ENCODE measurements at regions not wholly inside any gene's neighbourhood (a gene's known extent, or its start where the extent isn't known, plus 50 kb on each side); places are given as distances from the start of the nearest gene placed in this dataset.

DNA sequence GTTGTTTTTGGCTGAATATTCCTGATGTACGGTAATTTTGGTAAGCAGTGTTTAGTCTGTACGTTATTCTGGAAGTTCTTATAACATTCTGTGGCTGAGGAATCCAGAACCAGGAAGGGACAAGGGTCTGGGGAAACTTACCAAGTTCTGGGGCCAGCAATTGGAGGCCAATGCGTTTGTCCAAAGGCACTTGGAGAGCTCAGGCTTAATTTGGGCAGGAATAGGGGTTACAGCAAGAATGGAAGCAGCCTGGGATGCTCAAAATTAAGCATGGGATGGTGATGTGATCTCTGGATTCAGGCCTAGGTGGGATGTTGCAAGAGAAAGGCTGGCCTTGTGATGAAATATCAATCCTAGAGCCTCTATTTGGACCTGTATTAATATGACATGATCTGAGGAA lies 235.2 kb upstream of the NOX3 start:
- no peak for DNase-seq (ENCODE audit: low spot score)
- no peak overlapping the region for H3K27ac Mint-ChIP-seq
- H3K9me3 Mint-ChIP-seq, result no peaks in the 10 kb centered on the region
- no peak overlapping the region for H3K4me3 Mint-ChIP-seq (ENCODE audit: low read depth)
- no peaks in the 10 kb centered on the region for H3K4me1 Mint-ChIP-seq (ENCODE audit: low read depth)
- H3K27me3 Mint-ChIP-seq (ENCODE audit: low read depth), result no peaks in the 10 kb centered on the region
- intact Hi-C loops (cut with micrococcal nuclease), result no loop called here
- H3K36me3 Mint-ChIP-seq (ENCODE audit: low read depth), result no peaks in the 10 kb centered on the region

DNA sequence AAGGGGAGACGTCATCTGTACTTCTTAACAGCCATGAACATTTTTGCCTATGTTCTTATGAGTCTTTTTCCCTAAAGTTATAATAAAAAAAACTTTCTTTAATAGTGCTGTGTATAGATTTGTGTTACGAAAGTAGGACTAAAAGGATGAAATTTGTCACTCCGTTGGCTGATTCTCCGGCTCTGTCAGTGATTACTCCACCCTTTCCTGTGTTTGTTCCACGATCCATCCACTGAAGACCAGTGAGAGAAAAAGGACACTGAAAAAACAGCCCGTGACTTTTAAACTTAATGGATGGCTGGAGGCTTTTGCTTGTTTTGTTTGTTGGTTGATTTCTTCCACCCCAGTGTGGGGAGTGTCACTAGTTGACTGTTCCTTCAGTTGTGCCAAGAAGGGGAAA lies 232.0 kb upstream of the NOX3 start:
- Mint-ChIP-seq H3K9me3 (no peaks in the 10 kb centered on the region), H3K4me3 (ENCODE audit: low read depth) (no peak overlapping the region), H3K36me3 (ENCODE audit: low read depth) (no peaks in the 10 kb centered on the region), H3K27ac (no peak overlapping the region), H3K4me1 (ENCODE audit: low read depth) (no peaks in the 10 kb centered on the region), H3K27me3 (ENCODE audit: low read depth) (no peaks in the 10 kb centered on the region)
- no peak for DNase-seq (ENCODE audit: low spot score)
- intact Hi-C loops (cut with micrococcal nuclease), result no loop called here

DNA sequence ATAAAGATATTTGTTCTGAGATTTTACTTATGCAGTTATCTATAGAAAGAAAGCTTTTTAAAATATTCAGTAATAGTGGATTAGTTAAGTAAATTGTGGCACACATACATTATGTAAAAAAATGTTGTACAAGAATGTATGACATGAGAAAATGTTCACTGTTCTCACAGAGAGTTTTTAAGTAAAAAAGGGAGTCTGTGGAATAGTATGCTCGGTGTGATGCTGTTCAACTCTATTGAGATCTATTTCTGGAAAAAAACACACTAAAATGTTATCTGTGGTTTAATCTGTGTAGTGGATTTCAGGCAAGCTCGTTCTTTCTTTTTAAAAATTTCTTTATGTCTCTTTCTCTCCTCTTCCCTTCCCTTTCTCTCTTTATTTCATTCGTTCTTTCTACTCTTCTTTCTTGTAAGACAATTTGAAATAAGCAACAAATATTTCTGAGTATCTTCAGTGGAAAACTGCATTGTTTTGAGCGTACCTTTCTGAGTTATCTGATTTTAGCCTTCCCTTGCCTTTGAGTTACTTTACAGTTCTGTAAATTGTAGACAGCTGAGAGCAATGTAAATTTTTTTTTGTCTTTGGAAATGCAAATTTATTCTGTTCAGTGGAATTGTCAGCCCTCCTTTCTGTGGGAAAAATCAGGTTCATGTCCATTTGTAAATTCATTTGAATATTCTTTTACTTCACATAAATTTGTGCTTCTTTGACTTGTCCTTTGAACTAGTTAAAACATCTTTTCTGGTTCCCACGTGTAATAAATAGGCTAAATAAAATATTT lies 229.0 kb upstream of the NOX3 start:
- Mint-ChIP-seq H3K4me1 (ENCODE audit: low read depth) (no peaks in the 10 kb centered on the region), H3K36me3 (ENCODE audit: low read depth) (no peaks in the 10 kb centered on the region), H3K4me3 (ENCODE audit: low read depth) (no peak overlapping the region), H3K27me3 (ENCODE audit: low read depth) (no peaks in the 10 kb centered on the region), H3K9me3 (no peaks in the 10 kb centered on the region), H3K27ac (no peak overlapping the region)
- intact Hi-C loops (cut with micrococcal nuclease), result no loop called here
- DNase-seq (ENCODE audit: low spot score), result no peak

- DNase-seq (ENCODE audit: low spot score), result no peak
- no peaks in the 10 kb centered on the region for H3K36me3 Mint-ChIP-seq (ENCODE audit: low read depth)
- no peak overlapping the region for H3K4me3 Mint-ChIP-seq (ENCODE audit: low read depth)
- H3K4me1 Mint-ChIP-seq (ENCODE audit: low read depth), result no peaks in the 10 kb centered on the region
- intact Hi-C loops (cut with micrococcal nuclease), result loop anchor here (10.0 kb wide), 1 partner anchor 114 kb away; no protein-coding TSS in a partner anchor
- H3K27me3 Mint-ChIP-seq (ENCODE audit: low read depth), result no peaks in the 10 kb centered on the region
- no peak overlapping the region for H3K27ac Mint-ChIP-seq
- no peaks in the 10 kb centered on the region for H3K9me3 Mint-ChIP-seq
These were observed 222.7 kb upstream of the NOX3 start for GRCh38 chr6:155678361-155678760.

DNA sequence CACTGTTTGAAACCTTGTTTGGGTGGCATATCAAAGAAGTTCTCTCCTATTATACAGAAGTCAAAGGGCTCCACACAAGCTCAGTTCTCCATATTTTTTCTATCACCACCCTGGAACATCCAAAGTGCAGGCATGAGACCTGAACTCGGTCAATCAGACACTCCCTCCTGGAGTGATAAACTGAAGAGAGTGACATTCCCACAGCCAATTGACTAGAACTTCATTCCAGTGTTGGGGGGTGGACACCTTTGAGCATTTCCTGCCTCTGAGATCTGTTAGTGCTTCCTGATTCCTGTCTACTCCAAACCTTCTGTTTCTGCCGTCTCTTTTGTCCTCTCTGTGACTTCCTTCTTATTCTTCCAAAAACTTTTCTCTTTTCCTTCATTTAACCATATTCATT lies 220.7 kb upstream of the NOX3 start:
- H3K36me3 Mint-ChIP-seq (ENCODE audit: low read depth), result no peaks in the 10 kb centered on the region
- intact Hi-C loops (cut with micrococcal nuclease), result loop anchor here (10.0 kb wide), 1 partner anchor 112 kb away; no protein-coding TSS in a partner anchor
- no peak overlapping the region for H3K4me3 Mint-ChIP-seq (ENCODE audit: low read depth)
- no peak for DNase-seq (ENCODE audit: low spot score)
- no peak overlapping the region for H3K27ac Mint-ChIP-seq
- no peaks in the 10 kb centered on the region for H3K27me3 Mint-ChIP-seq (ENCODE audit: low read depth)
- no peaks in the 10 kb centered on the region for H3K9me3 Mint-ChIP-seq
- H3K4me1 Mint-ChIP-seq (ENCODE audit: low read depth), result no peaks in the 10 kb centered on the region

GRCh38 chr6:155670655-155671054 lies 215.0 kb upstream of the NOX3 start:
- Mint-ChIP-seq H3K4me1 (ENCODE audit: low read depth) (no peaks in the 10 kb centered on the region), H3K27me3 (ENCODE audit: low read depth) (no peaks in the 10 kb centered on the region), H3K4me3 (ENCODE audit: low read depth) (no peak overlapping the region), H3K27ac (no peak overlapping the region), H3K36me3 (ENCODE audit: low read depth) (no peaks in the 10 kb centered on the region), H3K9me3 (no peaks in the 10 kb centered on the region)
- no peak for DNase-seq (ENCODE audit: low spot score)
- intact Hi-C loops (cut with micrococcal nuclease), result loop anchor here (10.0 kb wide), 1 partner anchor 106 kb away; no protein-coding TSS in a partner anchor

GRCh38 chr6:155660251-155660977 lies 204.8 kb upstream of the NOX3 start:
- intact Hi-C loops (cut with micrococcal nuclease), result no loop called here
- H3K36me3 Mint-ChIP-seq (ENCODE audit: low read depth), result no peaks in the 10 kb centered on the region

DNA sequence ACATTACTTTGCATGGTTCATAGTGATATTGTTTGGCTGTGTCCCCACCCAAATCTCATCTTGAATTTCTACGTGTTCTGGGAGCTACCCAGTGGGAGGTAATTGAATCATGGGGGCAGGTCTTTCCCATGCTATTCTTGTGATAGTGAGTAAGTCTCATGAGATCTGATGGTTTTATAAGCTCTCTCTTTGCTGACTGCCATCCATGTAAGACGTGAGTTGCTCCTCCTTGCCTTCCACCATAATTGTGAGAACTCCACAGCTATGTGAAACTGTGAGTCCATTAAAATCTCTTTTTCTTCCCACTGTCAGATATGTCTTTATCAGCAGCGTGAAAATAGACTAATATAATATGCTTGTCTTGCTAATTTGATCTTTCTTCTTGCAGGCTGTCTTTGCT lies 200.4 kb upstream of the NOX3 start:
- no peaks in the 10 kb centered on the region for H3K36me3 Mint-ChIP-seq (ENCODE audit: low read depth)
- no peak overlapping the region for H3K27ac Mint-ChIP-seq
- no peak overlapping the region for H3K4me3 Mint-ChIP-seq (ENCODE audit: low read depth)
- no peaks in the 10 kb centered on the region for H3K4me1 Mint-ChIP-seq (ENCODE audit: low read depth)
- intact Hi-C loops (cut with micrococcal nuclease), result no loop called here
- no peaks in the 10 kb centered on the region for H3K27me3 Mint-ChIP-seq (ENCODE audit: low read depth)
- H3K9me3 Mint-ChIP-seq, result no peaks in the 10 kb centered on the region
- DNase-seq (ENCODE audit: low spot score), result no peak

More at GRCh38 chr6:155660251-155660977, 204.8 kb upstream of the NOX3 start:
- no peaks in the 10 kb centered on the region for H3K27me3 Mint-ChIP-seq (ENCODE audit: low read depth)
- H3K9me3 Mint-ChIP-seq, result no peaks in the 10 kb centered on the region
- no peak overlapping the region for H3K4me3 Mint-ChIP-seq (ENCODE audit: low read depth)
- H3K4me1 Mint-ChIP-seq (ENCODE audit: low read depth), result no peaks in the 10 kb centered on the region
- no peak for DNase-seq (ENCODE audit: low spot score)
- H3K27ac Mint-ChIP-seq, result no peak overlapping the region

- no peaks in the 10 kb centered on the region for H3K36me3 Mint-ChIP-seq (ENCODE audit: low read depth)
- H3K4me3 Mint-ChIP-seq (ENCODE audit: low read depth), result no peak overlapping the region
- no peak overlapping the region for H3K27ac Mint-ChIP-seq
- intact Hi-C loops (cut with micrococcal nuclease), result no loop called here
- DNase-seq (ENCODE audit: low spot score), result no peak
- H3K27me3 Mint-ChIP-seq (ENCODE audit: low read depth), result no peaks in the 10 kb centered on the region
- no peaks in the 10 kb centered on the region for H3K4me1 Mint-ChIP-seq (ENCODE audit: low read depth)
- no peaks in the 10 kb centered on the region for H3K9me3 Mint-ChIP-seq
These were observed 198.8 kb upstream of the NOX3 start for GRCh38 chr6:155654474-155654873.

- Mint-ChIP-seq H3K4me3 (ENCODE audit: low read depth) (no peak overlapping the region), H3K9me3 (no peaks in the 10 kb centered on the region), H3K4me1 (ENCODE audit: low read depth) (no peaks in the 10 kb centered on the region), H3K27ac (no peak overlapping the region), H3K36me3 (ENCODE audit: low read depth) (no peaks in the 10 kb centered on the region), H3K27me3 (ENCODE audit: low read depth) (no peaks in the 10 kb centered on the region)
- DNase-seq (ENCODE audit: low spot score), result no peak
- intact Hi-C loops (cut with micrococcal nuclease), result no loop called here
These were observed 192.7 kb upstream of the NOX3 start for GRCh38 chr6:155648301-155648700.

GRCh38 chr6:155647354-155647753 lies 191.7 kb upstream of the NOX3 start:
- H3K36me3 Mint-ChIP-seq (ENCODE audit: low read depth), result no peaks in the 10 kb centered on the region
- no peak overlapping the region for H3K27ac Mint-ChIP-seq
- intact Hi-C loops (cut with micrococcal nuclease), result no loop called here
- no peaks in the 10 kb centered on the region for H3K27me3 Mint-ChIP-seq (ENCODE audit: low read depth)
- no peak overlapping the region for H3K4me3 Mint-ChIP-seq (ENCODE audit: low read depth)
- no peaks in the 10 kb centered on the region for H3K4me1 Mint-ChIP-seq (ENCODE audit: low read depth)
- no peaks in the 10 kb centered on the region for H3K9me3 Mint-ChIP-seq
- DNase-seq (ENCODE audit: low spot score), result no peak

GRCh38 chr6:155646443-155646842 lies 190.8 kb upstream of the NOX3 start:
- H3K27ac Mint-ChIP-seq, result no peak overlapping the region
- H3K36me3 Mint-ChIP-seq (ENCODE audit: low read depth), result no peaks in the 10 kb centered on the region
- DNase-seq (ENCODE audit: low spot score), result no peak
- no peaks in the 10 kb centered on the region for H3K27me3 Mint-ChIP-seq (ENCODE audit: low read depth)
- no peaks in the 10 kb centered on the region for H3K4me1 Mint-ChIP-seq (ENCODE audit: low read depth)
- no peak overlapping the region for H3K4me3 Mint-ChIP-seq (ENCODE audit: low read depth)
- peaks cover 2% of the 10 kb centered on the region for H3K9me3 Mint-ChIP-seq
- intact Hi-C loops (cut with micrococcal nuclease), result no loop called here

- DNase-seq (ENCODE audit: low spot score), result no peak
- Mint-ChIP-seq H3K9me3 (peaks cover 4% of the 10 kb centered on the region), H3K36me3 (ENCODE audit: low read depth) (no peaks in the 10 kb centered on the region), H3K27ac (no peak overlapping the region), H3K27me3 (ENCODE audit: low read depth) (no peaks in the 10 kb centered on the region), H3K4me1 (ENCODE audit: low read depth) (no peaks in the 10 kb centered on the region), H3K4me3 (ENCODE audit: low read depth) (no peak overlapping the region)
- intact Hi-C loops (cut with micrococcal nuclease), result no loop called here
These were observed 189.7 kb upstream of the NOX3 start for GRCh38 chr6:155645325-155645724.

All from activated T-helper 2 cell treated with anti-CD3 and anti-CD28 coated beads, Interferon-gamma antibody, Interleukin-2, Interleukin-4, amounts not matched to agents 10 μg/mL and 5 μg/mL and 100 μg/mL, durations not matched to agents 14 hours and 24 hours and 36 hours (primary cell).